Adrenal gland (tissue), 9 donors: ENCODE measurements at regions not wholly inside any gene's neighbourhood (a gene's known extent, or its start where the extent isn't known, plus 50 kb on each side); places are given as distances from the start of the nearest gene placed in this dataset.

Experiments
- DNase-seq, 7 donors: peaks; one replicate each; pipeline ENCODE4 v3.0.0-alpha.2; 2019 to 2020
- H3K27ac ChIP-seq, 5 donors: fragments of 200-600 bp; sonication (generic) in 4 of 5; 1 replicate in 3 of 5; 2 replicates in 2 of 5; pipeline versions ENCODE4 v1.5.1 to v1.8.0; 2016 to 2020; ENCODE audit warnings: mild to moderate bottlenecking in 1 of 5
- H3K27me3 ChIP-seq: fragments of 200-600 bp; 2 replicates; pipeline ENCODE4 v1.8.0; 2021
- H3K36me3 ChIP-seq, 2 donors: fragments of 200-600 bp; replicated peaks in 1 of 2; 1 replicate in 1 of 2; 2 replicates in 1 of 2; pipeline versions ENCODE4 v1.5.1 to v1.8.0; 2018 to 2022
- H3K4me1 ChIP-seq, 2 donors: fragments of 200-600 bp; replicated peaks in 1 of 2; 1 replicate in 1 of 2; 2 replicates in 1 of 2; pipeline versions ENCODE4 v1.5.1 to v1.8.0; 2018 to 2021
- H3K4me3 ChIP-seq, 4 donors: fragments of 200-600 bp; sonication (generic) in 3 of 4; one replicate each; pipeline ENCODE4 v1.5.1; 2016 to 2018
- H3K9me3 ChIP-seq, 3 donors: fragments of 200-600 bp; sonication (generic) in 1 of 3; replicated peaks in 1 of 3; 1 replicate in 2 of 3; 2 replicates in 1 of 3; pipeline versions ENCODE4 v1.5.1 to v1.8.0; 2016 to 2021
- POLR2A ChIP-seq, 2 donors: fragments of 450-650 bp; IDR thresholded peaks; one replicate each; pipeline ENCODE4 v1.6.1; 2017; ENCODE audit warnings: antibody characterized with exemption in 2 of 2, mild to moderate bottlenecking in 2 of 2, moderate library complexity in 1 of 2
- WGBS, 4 donors: extraction: QIAGEN DNeasy Blood & Tissue Kit in 2 of 4; methylation state at CpG; one replicate each; pipeline versions ENCODE4 v1.1.5 to v1.1.7; 2013 to 2017; 5-methylcytosine and 5-hydroxymethylcytosine counted together
- intact Hi-C, 2 donors: fragments of 100-400 bp; cut with DNase I; formaldehyde crosslinking; loops; one replicate each; pipeline versions ENCODE4 v1.14.1 to v1.15.0; 2022 to 2023
- TF ChIP-seq, protein P1 (sequence below), 6 experiments: fragments of 450-650 bp in 4 of 6; fragments of 200-600 bp in 2 of 6; sonication (generic) in 1 of 6; IDR thresholded peaks; 1 replicate in 5 of 6; 2 replicates in 1 of 6; pipeline versions ENCODE4 v1.5.1 to v1.8.0; 2016 to 2021; ENCODE audit warnings: antibody characterized with exemption in 6 of 6, mild to moderate bottlenecking in 2 of 6, moderate library complexity in 1 of 6
- donor health status: healthy with polysubstance abuse.
- donor health status: Bipolar disorder and iron deficiency.
- donor health status: DM: yes; HTN: yes; CAD: no.
- donor health status: DM: no; HTN: no; CAD: no.
- donor health status: DM: no; HTN: no; CAD: no.

- Histone ChIP-seq H3K27me3 (no peaks in the 10 kb centered on the region), H3K4me3 (no peak overlapping the region), H3K4me1 (no peaks in the 10 kb centered on the region), H3K27ac (no peak overlapping the region), H3K36me3 (no peaks in the 10 kb centered on the region), H3K9me3 (no peaks in the 10 kb centered on the region)
- TF ChIP-seq, protein P1, sequence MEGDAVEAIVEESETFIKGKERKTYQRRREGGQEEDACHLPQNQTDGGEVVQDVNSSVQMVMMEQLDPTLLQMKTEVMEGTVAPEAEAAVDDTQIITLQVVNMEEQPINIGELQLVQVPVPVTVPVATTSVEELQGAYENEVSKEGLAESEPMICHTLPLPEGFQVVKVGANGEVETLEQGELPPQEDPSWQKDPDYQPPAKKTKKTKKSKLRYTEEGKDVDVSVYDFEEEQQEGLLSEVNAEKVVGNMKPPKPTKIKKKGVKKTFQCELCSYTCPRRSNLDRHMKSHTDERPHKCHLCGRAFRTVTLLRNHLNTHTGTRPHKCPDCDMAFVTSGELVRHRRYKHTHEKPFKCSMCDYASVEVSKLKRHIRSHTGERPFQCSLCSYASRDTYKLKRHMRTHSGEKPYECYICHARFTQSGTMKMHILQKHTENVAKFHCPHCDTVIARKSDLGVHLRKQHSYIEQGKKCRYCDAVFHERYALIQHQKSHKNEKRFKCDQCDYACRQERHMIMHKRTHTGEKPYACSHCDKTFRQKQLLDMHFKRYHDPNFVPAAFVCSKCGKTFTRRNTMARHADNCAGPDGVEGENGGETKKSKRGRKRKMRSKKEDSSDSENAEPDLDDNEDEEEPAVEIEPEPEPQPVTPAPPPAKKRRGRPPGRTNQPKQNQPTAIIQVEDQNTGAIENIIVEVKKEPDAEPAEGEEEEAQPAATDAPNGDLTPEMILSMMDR (IDR thresholded peaks at IDR 0.05), result no peak
- no peak for TF ChIP-seq POLR2A (IDR thresholded peaks at IDR 0.05)
- intact Hi-C loops, result no loop called here
- 75 to 88% (median 83%) methylated on average over 3 of the region's 3 CpGs for WGBS, 4 donors
- DNase-seq, result no peak
These were observed 223.1 kb upstream of the LEF1 start for GRCh38 chr4:108391701-108392455.

- TF ChIP-seq POLR2A (IDR thresholded peaks at IDR 0.05), result no peak
- TF ChIP-seq, protein P1 (IDR thresholded peaks at IDR 0.05), result no peak
- Histone ChIP-seq H3K36me3 (no peaks in the 10 kb centered on the region), H3K27ac (no peak overlapping the region), H3K27me3 (no peaks in the 10 kb centered on the region), H3K4me3 (no peak overlapping the region), H3K4me1 (no peaks in the 10 kb centered on the region), H3K9me3 (no peaks in the 10 kb centered on the region)
- intact Hi-C loops, result no loop called here
- 53 to 83% (median 60%) methylated on average over 2 of the region's 2 CpGs for WGBS, 4 donors
- peak in 1 of 7 donors; percentile 20 for DNase-seq
These were observed 216.3 kb upstream of the LEF1 start for GRCh38 chr4:108385076-108385475.

DNA sequence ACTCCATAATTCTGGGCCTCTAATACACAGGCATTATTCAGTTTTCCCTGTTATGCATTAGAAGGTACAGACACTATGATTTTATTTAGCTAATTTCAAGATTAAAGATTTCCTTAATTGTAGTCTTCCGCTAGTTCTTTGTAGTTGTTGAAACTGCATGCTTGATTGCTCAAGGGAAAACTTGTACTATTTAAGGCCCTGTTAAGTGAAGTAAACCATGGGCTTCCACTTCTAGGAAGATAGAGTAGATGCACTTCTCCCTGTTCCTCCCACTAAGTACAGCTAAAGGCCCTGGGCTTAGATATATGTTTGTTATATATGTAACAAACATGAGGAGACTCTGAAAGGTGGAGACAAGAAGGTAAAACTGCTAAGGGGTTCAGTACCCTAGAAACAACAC, 215.8 kb upstream of the LEF1 start:
- Histone ChIP-seq H3K27ac (no peak overlapping the region), H3K4me3 (no peak overlapping the region), H3K36me3 (no peaks in the 10 kb centered on the region), H3K9me3 (no peaks in the 10 kb centered on the region), H3K4me1 (no peaks in the 10 kb centered on the region), H3K27me3 (no peaks in the 10 kb centered on the region)
- WGBS, 4 donors, result 90 to 100% (median 97%) methylated on average over 1 of the region's 1 CpG
- no peak for TF ChIP-seq POLR2A (IDR thresholded peaks at IDR 0.05)
- TF ChIP-seq, protein P1 (IDR thresholded peaks at IDR 0.05), result no peak
- no peak for DNase-seq
- intact Hi-C loops, result no loop called here

DNA sequence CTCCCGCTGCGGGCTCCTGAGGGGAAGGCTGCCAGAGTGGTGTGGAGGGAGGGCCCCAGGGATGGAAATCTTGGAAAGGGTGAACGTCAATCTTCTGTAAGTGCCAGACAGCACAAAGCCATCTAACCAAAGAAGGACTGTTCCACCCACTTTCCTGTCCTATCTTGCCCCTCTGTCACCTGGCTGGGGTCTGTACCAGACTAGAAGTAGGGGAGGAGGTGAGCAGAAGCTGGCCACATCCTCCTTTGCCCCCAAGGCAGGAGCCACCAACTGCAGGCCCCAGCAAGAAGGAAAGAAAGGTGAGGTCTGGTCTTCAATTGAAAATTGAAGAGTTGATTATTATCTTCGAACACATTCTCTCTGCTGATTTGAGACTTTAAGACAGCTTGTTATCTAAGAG, 214.4 kb upstream of the LEF1 start:
- 88 to 93% (median 92%) methylated on average over 4 of the region's 4 CpGs for WGBS, 4 donors
- Histone ChIP-seq H3K4me1 (no peaks in the 10 kb centered on the region), H3K4me3 (no peak overlapping the region), H3K9me3 (no peaks in the 10 kb centered on the region), H3K27ac (no peak overlapping the region), H3K27me3 (no peaks in the 10 kb centered on the region), H3K36me3 (no peaks in the 10 kb centered on the region)
- no peak for DNase-seq
- intact Hi-C loops, result no loop called here
- TF ChIP-seq, protein P1 (IDR thresholded peaks at IDR 0.05), result no peak
- no peak for TF ChIP-seq POLR2A (IDR thresholded peaks at IDR 0.05)
